ENCODE measurements at regions not wholly inside any gene's neighbourhood (a gene's known extent, or its start where the extent isn't known, plus 50 kb on each side); places are given as distances from the start of the nearest gene placed in this dataset.

- Histone ChIP-seq H3K9me1 (replicated peaks; ENCODE audit: control insufficient read depth, extremely low read depth, insufficient read depth, low read length) (no peaks in the 10 kb centered on the region), H4K20me1 (replicated peaks; ENCODE audit: control insufficient read depth, extremely low read depth, insufficient read depth, low read length) (no peaks in the 10 kb centered on the region), H3K9ac (replicated peaks; ENCODE audit: extremely low read depth, insufficient read depth, low read length) (no peak overlapping the region), H3K4me1 (ENCODE audit: control insufficient read depth, extremely low read depth, insufficient read depth, low read length) (no peaks in the 10 kb centered on the region), H3K79me2 (ENCODE audit: control insufficient read depth, insufficient read depth, low read length) (no peaks in the 10 kb centered on the region), H3K4me3 (replicated peaks in 1 of 3; ENCODE audit: insufficient read depth in 1 of 3, low read depth in 1 of 3, low read length in 3 of 3) (no peak overlapping the region), H3K36me3 (ENCODE audit: control insufficient read depth in 2 of 2, extremely low read depth in 1 of 2, insufficient read depth in 2 of 2, low read length in 2 of 2) (no peaks in the 10 kb centered on the region), H3K27ac (ENCODE audit: insufficient read depth, low read depth, low read length) (no peak overlapping the region), H3K4me2 (ENCODE audit: insufficient read depth, low read length) (no peak overlapping the region), H3K9me3 (replicated peaks; ENCODE audit: control insufficient read depth, insufficient read depth, low read length) (no peaks in the 10 kb centered on the region), H3K27me3 (ENCODE audit: control insufficient read depth in 2 of 2, insufficient read depth in 2 of 2, low read length in 2 of 2) (no peaks in the 10 kb centered on the region), H2AFZ (ENCODE audit: low read depth, low read length) (no peak overlapping the region)
- dilution Hi-C loops (cut with MboI; ENCODE audit: extremely low pct_ligation_motif_present, low sequenced_read_pairs) (no loop called here), intact Hi-C loops (cut with micrococcal nuclease) (loop anchor here (5.0 to 10.0 kb wide), 2 partner anchors 152 to 201 kb away; no protein-coding TSS in a partner anchor)
- BruUV-seq (replicated peaks): no TSS peak
- FAIRE-seq (no peak), DNase-seq (ENCODE audit: low read depth, low spot score) (peak; percentile 24)
- ChIA-PET POLR2A (no interaction called here), CTCF (interaction anchor here (1.1 kb wide), 1 partner anchor 76 kb away, joined by 4 read pairs; no protein-coding TSS in a partner anchor)
- TF ChIP-seq FOS (IDR thresholded peaks at IDR 0.05; ENCODE audit: borderline replicate concordance, insufficient read depth, low read length) (peak; percentile 35), CTCF (IDR thresholded peaks at IDR 0.05; ENCODE audit: extremely low read depth in 1 of 2, insufficient read depth in 1 of 2, low read depth in 1 of 2, low read length in 2 of 2) (no peak), POLR2A (IDR thresholded peaks at IDR 0.05; ENCODE audit: low read depth, low read length) (no peak), GATA2 (IDR thresholded peaks at IDR 0.05; ENCODE audit: insufficient read depth, insufficient read length, low read depth, low read length) (no peak), MYC (IDR thresholded peaks at IDR 0.05; ENCODE audit: low read depth, low read length) (no peak), POLR2AphosphoS5 (IDR thresholded peaks at IDR 0.05; ENCODE audit: insufficient read depth, low read depth, low read length) (no peak), JUN (IDR thresholded peaks at IDR 0.05; ENCODE audit: borderline replicate concordance, insufficient read depth, insufficient read length, low read depth) (peak; percentile 24)
- TF ChIP-seq, protein P1, sequence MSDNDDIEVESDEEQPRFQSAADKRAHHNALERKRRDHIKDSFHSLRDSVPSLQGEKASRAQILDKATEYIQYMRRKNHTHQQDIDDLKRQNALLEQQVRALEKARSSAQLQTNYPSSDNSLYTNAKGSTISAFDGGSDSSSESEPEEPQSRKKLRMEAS (IDR thresholded peaks at IDR 0.05; ENCODE audit: insufficient read depth, insufficient read length): no peak
Observed at GRCh38 chr11:97815667-97816066, 1205.1 kb upstream of the CNTN5 start.

Measured in endothelial cell of umbilical vein (primary cell).